GM13977 (cell line): ENCODE measurements at regions not wholly inside any gene's neighbourhood (a gene's known extent, or its start where the extent isn't known, plus 50 kb on each side); places are given as distances from the start of the nearest gene placed in this dataset.
A peak's percentile ranks its signal among the peaks of the same experiment; 100 is the strongest.

Experiments used
- DNase-seq: peaks from one replicate; pipeline ENCODE4 v3.0.0; 2012; ENCODE audit warnings: low spot score
- CTCF ChIP-seq: IDR thresholded peaks from 2 replicates; pipeline ENCODE4 v1.5.1; 2012; ENCODE audit warnings: mild to moderate bottlenecking, control low read depth; ENCODE audit not compliant: insufficient read depth; ENCODE audit errors: extremely low read depth, missing control alignments
- in situ Hi-C: fragments of 300-500 bp; cut with MboI; formaldehyde crosslinking; loops from one replicate; pipeline ENCODE4 v1.12.0; 2022; ENCODE audit warnings: low sequenced_read_pairs, low pct_unique_long_range_greater_than_20kb, mixed read lengths, inconsistent platforms; ENCODE audit not compliant: unreplicated experiment

GRCh38 chr5:67305913-67306710 is 109.5 kb upstream of the CD180 start:
- in situ Hi-C loops: no loop called here
- TF ChIP-seq CTCF: no peak
- DNase-seq: peak; percentile 19

- TF ChIP-seq CTCF: no peak
- no peak for DNase-seq
- in situ Hi-C loops: no loop called here
These were observed 108.8 kb upstream of the CD180 start for GRCh38 chr5:67305401-67305800.

- in situ Hi-C loops: no loop called here
- no peak for DNase-seq
- TF ChIP-seq CTCF: no peak
These were observed 106.8 kb upstream of the CD180 start for GRCh38 chr5:67303356-67303755.

GRCh38 chr5:67301285-67301903 is 104.8 kb upstream of the CD180 start:
- no peak for TF ChIP-seq CTCF
- in situ Hi-C loops: no loop called here
- no peak for DNase-seq

GRCh38 chr5:67300326-67300725 is 103.7 kb upstream of the CD180 start:
- TF ChIP-seq CTCF: no peak
- DNase-seq: no peak
- in situ Hi-C loops: no loop called here

- in situ Hi-C loops: no loop called here
- TF ChIP-seq CTCF: no peak
- no peak for DNase-seq
These were observed 102.7 kb upstream of the CD180 start for GRCh38 chr5:67299231-67299735.
